A204.1 (cell line): ENCODE measurements at regions not wholly inside any gene's neighbourhood (a gene's known extent, or its start where the extent isn't known, plus 50 kb on each side); places are given as distances from the start of the nearest gene placed in this dataset.

Source experiments
- FAIRE-seq: peaks from 2 replicates; lab custom pipeline; 2012; peaks lifted over from hg19 to GRCh38; lab: Jason Lieb, UNC

GRCh38 chrX:45868425-45868824 is 667.7 kb upstream of the DIPK2B start:
- no peak for FAIRE-seq

DNA sequence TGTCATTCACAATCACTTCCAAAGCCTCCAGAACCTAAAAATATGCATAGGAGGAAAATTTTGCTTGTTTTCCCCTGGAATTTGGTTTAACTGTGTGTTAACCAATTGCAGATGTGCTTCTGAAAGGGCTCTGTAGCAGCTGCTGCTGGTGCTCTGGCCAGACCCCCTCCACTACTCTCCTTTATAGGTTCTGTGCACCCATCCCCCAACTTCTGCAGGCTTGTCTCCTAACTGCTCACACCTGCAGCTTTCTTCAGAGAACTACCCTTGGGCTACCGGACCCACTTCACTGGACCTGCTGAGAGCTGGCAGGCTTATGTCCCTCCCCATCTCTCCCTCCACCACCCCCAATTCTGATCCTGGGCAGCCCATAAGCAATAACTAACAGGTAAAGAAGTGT is 662.1 kb upstream of the DIPK2B start:
- FAIRE-seq: no peak

DNA sequence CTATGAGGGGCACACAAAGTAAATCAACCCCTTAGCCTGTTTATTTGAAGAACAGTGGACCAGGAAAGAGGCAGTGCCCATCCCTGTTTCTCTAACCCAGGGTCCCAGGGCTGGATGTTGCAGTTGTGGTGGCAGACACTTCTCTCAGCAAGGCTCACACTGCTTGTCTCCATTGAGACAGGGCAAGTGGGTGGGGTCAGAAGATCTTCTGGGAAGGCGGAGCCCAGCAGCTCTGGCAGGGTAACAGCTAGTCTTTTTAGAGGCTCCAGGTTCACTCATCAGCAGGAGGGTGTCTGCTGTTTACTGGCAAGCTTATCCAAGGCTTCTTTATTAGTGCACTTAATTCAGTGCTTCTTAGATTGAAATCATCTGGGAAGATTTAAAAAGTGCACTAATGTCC is 659.8 kb upstream of the DIPK2B start:
- FAIRE-seq: no peak

DNA sequence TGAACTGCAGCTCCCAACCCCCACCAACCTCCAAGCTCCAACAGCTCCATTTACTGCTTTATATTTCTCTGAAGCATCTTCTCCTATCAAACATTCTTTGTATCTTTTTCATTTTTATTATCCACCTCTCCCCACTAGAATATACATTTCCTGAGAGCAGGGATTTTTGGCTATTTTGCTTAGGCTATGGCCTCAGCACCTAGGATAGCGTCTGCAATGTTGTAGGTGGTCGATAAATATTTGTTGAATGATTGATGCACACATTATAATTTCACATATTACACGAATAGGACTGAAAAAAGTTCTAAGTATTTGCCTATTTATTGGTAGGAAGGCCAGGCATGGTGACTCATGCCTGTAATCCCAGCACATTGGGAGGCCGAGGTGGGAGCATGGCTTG is 658.7 kb upstream of the DIPK2B start:
- no peak for FAIRE-seq

GRCh38 chrX:45852884-45853283 is 652.2 kb upstream of the DIPK2B start:
- no peak for FAIRE-seq

GRCh38 chrX:45851434-45851991 is 650.8 kb upstream of the DIPK2B start:
- no peak for FAIRE-seq

DNA sequence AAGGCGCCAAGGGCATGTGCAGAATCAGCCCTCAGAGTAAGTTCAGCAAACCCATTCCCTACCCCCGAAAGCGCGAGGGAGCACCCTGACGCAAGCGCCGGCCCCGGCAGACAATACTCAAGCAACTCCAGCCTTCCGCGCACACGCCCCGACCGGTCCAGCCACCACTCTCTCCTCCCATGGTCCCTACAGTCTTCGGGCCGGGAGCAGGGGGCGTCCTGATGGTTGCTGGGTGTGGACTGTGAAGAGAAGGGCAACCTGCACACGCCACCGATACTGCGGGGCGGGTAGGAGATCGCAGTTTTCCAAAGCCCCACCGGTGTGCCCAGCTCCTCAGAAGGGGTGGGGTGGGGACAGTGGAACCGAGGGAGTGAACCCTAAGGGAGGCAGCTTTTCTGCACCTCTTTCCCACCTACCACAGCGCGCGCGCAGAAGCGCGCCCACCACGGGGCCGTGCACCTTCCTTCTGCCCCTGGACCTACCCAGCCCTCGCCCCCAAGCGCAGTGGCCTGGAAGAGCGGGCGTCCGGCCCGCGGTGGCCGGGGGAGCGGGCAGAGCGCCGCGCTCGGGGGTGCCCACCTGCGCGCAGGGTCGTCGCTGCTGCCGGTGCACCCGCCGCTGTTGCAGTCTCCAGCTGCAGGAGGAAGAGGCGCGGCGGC is 650.2 kb upstream of the DIPK2B start:
- no peak for FAIRE-seq

DNA sequence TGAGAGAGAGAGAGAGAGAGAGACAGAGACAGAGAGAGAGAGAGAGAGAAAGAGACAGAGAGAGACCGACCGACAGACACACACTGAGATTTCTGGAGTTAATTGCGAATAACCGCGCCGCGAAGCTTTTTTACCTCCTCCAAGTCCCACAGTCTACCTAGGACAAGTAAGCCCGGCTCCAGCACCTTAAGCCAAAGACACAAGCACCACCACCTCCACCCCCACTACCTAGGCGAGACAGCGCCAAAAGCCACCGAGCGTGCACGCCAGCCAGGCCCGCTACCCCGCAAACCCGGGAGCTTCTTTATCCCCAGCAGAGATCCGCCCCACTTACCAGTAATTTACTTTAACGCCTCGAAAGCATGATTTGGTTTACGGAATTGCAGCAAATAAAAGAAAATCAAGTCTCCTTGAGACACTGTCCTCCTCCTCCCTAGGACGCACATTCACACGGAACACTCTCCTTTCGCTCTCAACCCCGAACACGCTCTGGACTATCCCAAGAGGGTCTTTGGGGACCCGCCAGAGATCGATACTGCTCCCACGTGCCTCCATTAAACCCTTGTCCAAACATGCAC is 649.6 kb upstream of the DIPK2B start:
- FAIRE-seq: no peak

DNA sequence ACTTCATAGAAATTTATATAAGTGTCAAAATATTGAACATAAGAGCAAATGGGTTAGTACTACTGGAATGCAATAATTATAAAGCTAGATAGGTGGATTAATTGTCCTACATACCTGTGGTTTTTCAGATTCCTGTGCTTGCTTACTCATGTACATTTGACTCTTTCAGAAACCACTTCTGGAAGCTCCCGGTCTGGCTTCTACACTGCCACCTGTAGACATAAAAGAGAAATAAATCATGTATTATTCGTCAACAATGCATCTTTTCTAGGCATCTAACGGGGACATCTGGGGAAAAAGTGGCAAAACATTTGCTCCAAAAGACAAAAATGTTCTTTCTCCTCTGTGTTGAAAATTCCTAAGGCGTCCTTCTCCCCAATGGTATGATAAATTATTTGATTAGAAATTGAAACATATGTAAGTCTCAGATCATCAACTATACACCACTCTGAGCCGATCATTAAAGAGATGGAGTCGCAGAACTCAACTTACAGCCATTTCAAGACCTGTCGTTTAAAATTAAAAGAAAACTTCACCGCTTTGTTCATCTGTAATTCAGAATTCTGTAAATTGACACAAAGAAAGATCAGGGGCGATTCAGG is 648.7 kb upstream of the DIPK2B start:
- FAIRE-seq: peak; percentile 39

- no peak for FAIRE-seq
Measured at GRCh38 chrX:45847961-45848360, 647.3 kb upstream of the DIPK2B start.

GRCh38 chrX:45846328-45846727 is 645.7 kb upstream of the DIPK2B start:
- FAIRE-seq: no peak

DNA sequence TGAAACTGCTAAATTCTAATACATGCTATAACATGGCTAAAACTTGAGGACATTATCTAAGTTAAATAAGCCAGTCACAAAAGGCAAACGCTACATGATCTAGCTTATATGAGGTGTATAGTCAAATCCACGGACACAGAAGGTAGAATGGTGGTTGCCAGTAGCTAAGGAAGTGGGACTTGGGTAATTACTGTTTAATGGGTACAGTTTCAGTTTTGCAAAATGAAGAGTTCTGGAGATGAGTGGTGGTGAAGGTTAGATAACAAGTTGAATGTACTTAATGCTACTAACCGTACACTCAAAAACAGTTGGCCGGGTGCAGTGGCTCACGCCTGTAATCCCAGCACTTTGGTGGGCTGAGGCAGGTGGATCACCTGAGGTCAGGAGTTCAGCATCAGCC is 644.5 kb upstream of the DIPK2B start:
- FAIRE-seq: no peak

DNA sequence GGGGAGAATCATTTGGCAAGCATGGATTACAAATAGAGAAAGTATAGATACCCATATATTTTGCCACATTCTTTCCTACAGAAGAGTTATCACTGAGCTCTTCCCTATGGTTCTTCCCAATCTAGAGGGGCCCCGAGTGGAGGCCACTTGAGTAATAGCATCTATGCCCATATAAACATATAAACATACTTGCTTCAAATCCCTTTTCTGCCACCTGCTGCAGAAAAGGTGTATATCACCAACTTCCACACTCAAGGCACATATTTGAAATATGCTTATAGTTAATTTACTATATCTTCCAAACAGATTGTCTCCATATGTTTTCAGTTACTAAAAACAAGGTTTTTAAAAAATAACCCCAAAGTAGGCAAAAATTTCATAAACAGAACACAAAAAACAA is 642.8 kb upstream of the DIPK2B start:
- peak; percentile 3 for FAIRE-seq

DNA sequence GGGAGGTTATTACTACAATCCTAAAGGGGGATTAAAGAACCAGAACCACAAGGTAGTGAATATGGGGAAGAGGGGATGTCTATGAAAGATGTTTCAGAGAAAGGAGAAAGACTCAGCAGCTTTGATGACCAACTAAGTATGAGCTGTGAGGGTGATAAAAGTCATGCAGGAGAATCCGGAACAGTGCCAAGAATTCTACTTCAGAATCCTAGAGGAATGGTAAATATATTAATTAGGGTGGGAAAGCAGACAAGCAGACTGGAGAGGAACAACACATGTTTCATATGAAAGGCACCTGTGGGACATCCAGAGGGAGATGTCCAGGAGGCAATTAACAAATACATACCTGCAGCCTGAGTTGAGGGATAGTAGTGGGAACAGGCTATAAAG is 642.2 kb upstream of the DIPK2B start:
- no peak for FAIRE-seq

GRCh38 chrX:45842207-45842925 is 641.7 kb upstream of the DIPK2B start:
- no peak for FAIRE-seq

DNA sequence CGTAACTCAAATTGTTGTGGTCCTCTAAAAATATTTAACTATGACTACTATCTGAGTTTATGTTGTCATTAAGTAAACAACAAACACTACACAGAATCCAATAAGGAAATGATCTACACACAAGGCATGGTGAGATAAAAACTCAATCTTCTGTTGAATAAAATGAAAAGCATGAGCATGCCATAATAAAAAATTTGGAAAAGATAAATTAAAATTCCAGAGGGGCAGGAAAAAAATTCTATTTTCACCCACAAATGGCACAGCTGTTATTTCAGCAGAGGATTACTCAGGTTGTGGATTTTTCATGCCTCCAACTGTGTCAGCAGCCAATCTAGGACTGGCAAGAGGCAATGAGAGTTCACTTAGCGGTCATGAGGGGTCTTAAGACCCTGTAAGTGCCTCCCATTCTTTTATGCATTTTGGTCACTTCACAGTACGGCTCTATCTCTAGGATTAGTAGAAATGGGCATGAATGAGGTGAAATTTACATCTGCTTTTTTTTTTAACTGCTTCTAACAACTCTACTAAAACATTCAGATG is 639.8 kb upstream of the DIPK2B start:
- FAIRE-seq: no peak

GRCh38 chrX:45830343-45830742 is 629.7 kb upstream of the DIPK2B start:
- FAIRE-seq: no peak

- no peak for FAIRE-seq
Measured at GRCh38 chrX:45824471-45824870, 623.8 kb upstream of the DIPK2B start.

DNA sequence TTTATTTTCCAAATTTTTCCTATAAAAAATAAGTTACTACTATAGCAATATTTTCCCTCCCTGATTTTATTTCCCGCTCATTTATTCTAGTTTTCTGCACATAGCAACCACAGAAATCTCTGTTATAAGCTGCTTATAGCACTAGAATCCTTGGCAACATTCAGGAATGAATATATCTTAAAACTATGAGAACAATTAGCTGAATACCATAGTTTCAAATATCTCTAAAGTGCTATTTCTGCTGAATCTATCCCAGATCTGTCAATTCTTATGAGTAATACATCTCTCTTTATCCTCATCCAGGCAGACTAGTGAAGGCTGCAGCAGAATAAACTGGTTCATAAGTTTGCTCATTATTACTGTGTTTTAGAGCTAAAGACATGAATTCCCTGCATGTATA is 622.9 kb upstream of the DIPK2B start:
- no peak for FAIRE-seq

DNA sequence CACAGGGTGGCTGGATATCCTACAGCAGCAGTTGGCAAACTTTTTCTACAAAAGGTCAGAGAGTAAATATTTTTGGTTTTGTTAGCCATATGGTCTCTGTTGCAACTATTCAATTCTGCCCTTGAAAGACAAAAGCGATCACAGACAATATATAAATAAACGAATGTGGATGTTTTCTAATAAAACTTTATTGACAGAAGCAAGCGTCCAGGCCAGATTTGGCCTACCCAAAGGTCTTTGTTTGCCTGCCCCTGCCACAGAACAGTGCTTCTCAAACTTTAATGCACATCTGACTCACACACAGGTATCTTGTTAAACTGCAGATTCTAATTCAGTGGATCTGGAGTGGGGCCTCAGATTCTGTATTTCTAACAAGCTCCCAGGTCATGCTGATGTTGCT is 621.4 kb upstream of the DIPK2B start:
- no peak for FAIRE-seq

DNA sequence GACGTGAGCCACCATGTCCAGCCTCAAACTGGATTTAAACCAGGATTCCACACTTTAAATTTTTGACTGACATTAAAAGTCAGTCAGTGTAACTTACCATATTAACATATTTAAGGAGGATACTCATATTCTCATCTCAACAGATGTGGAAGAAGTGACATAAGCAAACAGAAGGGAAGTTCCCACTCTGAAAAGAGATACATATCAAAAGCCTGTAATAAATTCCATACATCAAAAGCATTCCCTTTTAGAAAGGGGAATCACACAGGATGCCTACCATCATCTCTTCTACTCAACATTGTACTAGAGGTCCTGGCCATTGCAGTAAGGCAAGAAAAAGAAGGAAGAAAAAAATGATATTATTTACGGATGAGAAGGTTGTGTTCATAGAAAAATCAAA is 618.2 kb upstream of the DIPK2B start:
- no peak for FAIRE-seq

DNA sequence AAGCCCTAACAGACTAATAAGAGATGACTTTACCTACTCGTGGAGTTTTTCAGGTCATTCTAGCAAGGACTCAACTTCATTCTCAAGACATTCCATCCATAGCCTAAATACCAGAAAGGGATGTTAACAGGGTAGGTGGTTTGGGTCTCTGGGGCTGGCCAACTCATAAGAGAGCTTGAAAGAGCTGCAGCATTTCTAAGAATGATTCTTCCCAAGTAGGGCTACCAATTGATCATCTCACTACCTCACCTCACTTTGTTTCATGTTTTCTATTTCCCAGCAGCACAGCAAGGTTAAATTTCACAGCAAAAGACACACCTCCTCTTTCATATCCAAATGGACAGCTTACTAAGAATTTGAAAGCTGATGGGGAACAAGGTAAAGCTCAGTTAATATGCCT is 614.8 kb upstream of the DIPK2B start:
- FAIRE-seq: no peak

GRCh38 chrX:45811326-45811725 is 610.6 kb upstream of the DIPK2B start:
- FAIRE-seq: no peak
